OCI-LY1 (cell line): ENCODE measurements at regions not wholly inside any gene's neighbourhood (a gene's known extent, or its start where the extent isn't known, plus 50 kb on each side); places are given as distances from the start of the nearest gene placed in this dataset.

Experiments
- EZH2 ChIP-seq: fragments of 200-600 bp; sonication (generic), shearing (Covaris generic); IDR thresholded peaks from 2 replicates; pipeline ENCODE4 v1.8.0; 2017; ENCODE audit warnings: borderline replicate concordance, mixed run types, mild to moderate bottlenecking, antibody characterized with exemption, low read length, moderate library complexity, mixed read lengths
- TF ChIP-seq, protein P1 (sequence below): fragments of 200-600 bp; sonication (generic), shearing (Covaris generic); IDR thresholded peaks from 2 replicates; pipeline ENCODE4 v1.5.1; 2017; ENCODE audit warnings: mild to moderate bottlenecking, antibody characterized with exemption, low read length, moderate library complexity, mixed read lengths

DNA sequence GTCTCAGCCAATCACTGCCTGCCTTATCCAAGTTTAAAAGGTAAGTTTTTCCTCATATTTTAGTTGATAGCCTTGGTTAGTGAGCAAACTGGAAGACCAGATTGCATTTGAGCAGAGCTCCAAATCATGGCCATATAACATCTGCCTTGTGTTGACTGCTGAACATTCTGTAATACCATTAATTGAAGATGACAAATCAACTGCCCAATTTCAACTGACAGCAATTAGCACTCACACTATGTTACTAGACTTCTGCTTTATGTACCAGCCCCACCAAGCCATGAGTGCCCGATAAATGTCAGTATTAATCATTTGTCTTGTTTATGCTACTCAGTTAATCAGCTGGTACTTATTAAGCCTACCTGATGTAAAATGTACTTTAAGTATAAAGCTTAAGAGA is 83.1 kb downstream of the CGGBP1 start:
- TF ChIP-seq, protein P1, sequence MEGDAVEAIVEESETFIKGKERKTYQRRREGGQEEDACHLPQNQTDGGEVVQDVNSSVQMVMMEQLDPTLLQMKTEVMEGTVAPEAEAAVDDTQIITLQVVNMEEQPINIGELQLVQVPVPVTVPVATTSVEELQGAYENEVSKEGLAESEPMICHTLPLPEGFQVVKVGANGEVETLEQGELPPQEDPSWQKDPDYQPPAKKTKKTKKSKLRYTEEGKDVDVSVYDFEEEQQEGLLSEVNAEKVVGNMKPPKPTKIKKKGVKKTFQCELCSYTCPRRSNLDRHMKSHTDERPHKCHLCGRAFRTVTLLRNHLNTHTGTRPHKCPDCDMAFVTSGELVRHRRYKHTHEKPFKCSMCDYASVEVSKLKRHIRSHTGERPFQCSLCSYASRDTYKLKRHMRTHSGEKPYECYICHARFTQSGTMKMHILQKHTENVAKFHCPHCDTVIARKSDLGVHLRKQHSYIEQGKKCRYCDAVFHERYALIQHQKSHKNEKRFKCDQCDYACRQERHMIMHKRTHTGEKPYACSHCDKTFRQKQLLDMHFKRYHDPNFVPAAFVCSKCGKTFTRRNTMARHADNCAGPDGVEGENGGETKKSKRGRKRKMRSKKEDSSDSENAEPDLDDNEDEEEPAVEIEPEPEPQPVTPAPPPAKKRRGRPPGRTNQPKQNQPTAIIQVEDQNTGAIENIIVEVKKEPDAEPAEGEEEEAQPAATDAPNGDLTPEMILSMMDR: no peak
- no peak for TF ChIP-seq EZH2
